NB4 (cell line): ENCODE measurements at regions not wholly inside any gene's neighbourhood (a gene's known extent, or its start where the extent isn't known, plus 50 kb on each side); places are given as distances from the start of the nearest gene placed in this dataset.

Experiments
- DNase-seq: peaks from one replicate; pipeline ENCODE4 v3.0.0; 2010; ENCODE audit warnings: low read depth
- H3K4me3 ChIP-seq: one replicate; pipeline ENCODE4 v1.5.1; 2011; ENCODE audit warnings: mild to moderate bottlenecking, low read depth, low read length, moderate library complexity
- CTCF ChIP-seq: IDR thresholded peaks from one replicate; pipeline ENCODE4 v1.5.1; 2012; ENCODE audit warnings: low read depth, low read length
- MAX ChIP-seq: IDR thresholded peaks from 2 replicates; pipeline ENCODE4 v1.6.1; 2011; ENCODE audit warnings: low read depth, low read length
- MYC ChIP-seq: IDR thresholded peaks from 2 replicates; pipeline ENCODE4 v1.6.1; 2011; ENCODE audit warnings: low read depth, low read length
- POLR2A ChIP-seq: IDR thresholded peaks from 2 replicates; pipeline ENCODE4 v1.6.1; 2011; ENCODE audit warnings: mild to moderate bottlenecking; ENCODE audit not compliant: insufficient read length; ENCODE audit errors: extremely low read depth

- no peak for DNase-seq
- TF ChIP-seq MYC (no peak), CTCF (no peak)
- H3K4me3 ChIP-seq, result no peak overlapping the region
These were observed 284.2 kb upstream of the SGK1 start for GRCh38 chr6:134602123-134602522.

GRCh38 chr6:134600671-134601070 lies 282.8 kb upstream of the SGK1 start:
- TF ChIP-seq MYC (no peak), MAX (no peak), CTCF (no peak), POLR2A (no peak)
- H3K4me3 ChIP-seq, result no peak overlapping the region
- no peak for DNase-seq

GRCh38 chr6:134599079-134599478 lies 281.2 kb upstream of the SGK1 start:
- H3K4me3 ChIP-seq, result no peak overlapping the region
- no peak for TF ChIP-seq MAX
- TF ChIP-seq MYC, result no peak
- TF ChIP-seq CTCF, result no peak
- no peak for TF ChIP-seq POLR2A
- DNase-seq, result no peak

DNA sequence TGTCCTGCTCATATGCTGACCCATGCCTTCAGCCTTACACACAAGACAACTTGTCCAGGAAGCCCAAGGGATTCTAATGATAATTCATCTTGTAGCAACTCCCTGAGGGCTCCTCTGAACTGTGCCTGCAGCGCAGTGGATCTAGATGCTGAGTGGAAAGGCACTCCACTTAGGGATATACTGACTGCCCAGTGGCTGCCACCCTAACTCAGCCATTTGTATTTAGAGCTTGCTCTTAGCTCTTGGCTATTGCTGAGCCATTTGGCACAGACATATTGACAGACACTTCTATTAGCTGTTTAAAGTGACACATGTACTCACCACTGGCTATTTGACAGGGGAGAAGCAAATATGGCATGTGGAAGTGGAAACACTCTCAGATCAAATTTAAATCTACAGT lies 278.3 kb upstream of the SGK1 start:
- DNase-seq, result no peak
- no peak for TF ChIP-seq POLR2A
- TF ChIP-seq MAX, result no peak
- TF ChIP-seq MYC, result no peak
- H3K4me3 ChIP-seq, result no peak overlapping the region

DNA sequence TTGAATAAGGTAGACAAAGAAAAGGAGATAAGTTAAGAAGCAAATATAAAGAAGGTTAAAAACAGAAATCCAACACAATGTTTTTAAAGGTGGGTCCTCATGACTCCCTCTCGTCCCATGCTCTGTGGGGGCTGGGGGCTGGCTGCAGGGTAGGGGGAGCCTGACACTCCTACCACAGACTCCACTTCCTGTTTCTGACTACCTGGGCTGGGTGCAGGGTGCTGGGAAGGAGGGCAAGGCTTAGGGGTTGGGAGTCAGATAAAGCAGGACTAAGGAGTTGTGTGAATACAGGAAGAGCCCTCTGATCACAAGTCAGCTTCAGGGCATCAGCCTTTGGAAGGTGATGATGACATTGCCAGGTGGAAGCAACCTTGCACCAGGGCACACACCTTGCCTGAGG lies 277.0 kb upstream of the SGK1 start:
- no peak for TF ChIP-seq POLR2A
- TF ChIP-seq MYC, result no peak
- TF ChIP-seq CTCF, result no peak
- TF ChIP-seq MAX, result no peak
- DNase-seq, result no peak
- no peak overlapping the region for H3K4me3 ChIP-seq

- DNase-seq, result peak; percentile 23
- TF ChIP-seq CTCF (no peak), POLR2A (no peak), MYC (no peak), MAX (no peak)
- H3K4me3 ChIP-seq, result no peak overlapping the region
These were observed 276.0 kb upstream of the SGK1 start for GRCh38 chr6:134593887-134594286.
